ENCODE measurements at regions not wholly inside any gene's neighbourhood (a gene's known extent, or its start where the extent isn't known, plus 50 kb on each side); places are given as distances from the start of the nearest gene placed in this dataset.

GRCh38 chr17:73785496-73785895 lies 141.3 kb upstream of the SDK2 start:
- DNase-seq (ENCODE audit: low spot score), result no peak

- DNase-seq (ENCODE audit: low spot score), result no peak
These were observed 141.9 kb upstream of the SDK2 start for GRCh38 chr17:73785958-73786743.

GRCh38 chr17:73787076-73788059 lies 143.1 kb upstream of the SDK2 start:
- DNase-seq (ENCODE audit: low spot score), result no peak

- DNase-seq (ENCODE audit: low spot score), result no peak
These were observed 143.9 kb upstream of the SDK2 start for GRCh38 chr17:73788111-73788510.

- DNase-seq (ENCODE audit: low spot score), result no peak
These were observed 146.9 kb upstream of the SDK2 start for GRCh38 chr17:73791121-73791520.

- DNase-seq (ENCODE audit: low spot score), result no peak
These were observed 147.4 kb upstream of the SDK2 start for GRCh38 chr17:73791631-73792030.

- no peak for DNase-seq (ENCODE audit: low spot score)
These were observed 148.7 kb upstream of the SDK2 start for GRCh38 chr17:73792994-73793393.

GRCh38 chr17:73794336-73794735 lies 150.1 kb upstream of the SDK2 start:
- DNase-seq (ENCODE audit: low spot score), result no peak

- peak; percentile 43 for DNase-seq (ENCODE audit: low spot score)
These were observed 151.5 kb upstream of the SDK2 start for GRCh38 chr17:73795730-73796129.

- DNase-seq (ENCODE audit: low spot score), result no peak
These were observed 153.4 kb upstream of the SDK2 start for GRCh38 chr17:73797594-73798110.

GRCh38 chr17:73798111-73798748 lies 154.0 kb upstream of the SDK2 start:
- peak; percentile 64 for DNase-seq (ENCODE audit: low spot score)

GRCh38 chr17:73799096-73799495 lies 154.9 kb upstream of the SDK2 start:
- no peak for DNase-seq (ENCODE audit: low spot score)

GRCh38 chr17:73799781-73800627 lies 155.8 kb upstream of the SDK2 start:
- no peak for DNase-seq (ENCODE audit: low spot score)

- DNase-seq (ENCODE audit: low spot score), result no peak
These were observed 156.6 kb upstream of the SDK2 start for GRCh38 chr17:73800893-73801292.

GRCh38 chr17:73801455-73802100 lies 157.3 kb upstream of the SDK2 start:
- no peak for DNase-seq (ENCODE audit: low spot score)

- no peak for DNase-seq (ENCODE audit: low spot score)
These were observed 158.1 kb upstream of the SDK2 start for GRCh38 chr17:73802314-73802713.

- DNase-seq (ENCODE audit: low spot score), result no peak
These were observed 158.6 kb upstream of the SDK2 start for GRCh38 chr17:73802871-73803270.

- no peak for DNase-seq (ENCODE audit: low spot score)
These were observed 159.8 kb upstream of the SDK2 start for GRCh38 chr17:73803964-73804435.

GRCh38 chr17:73806768-73807167 lies 162.5 kb upstream of the SDK2 start:
- no peak for DNase-seq (ENCODE audit: low spot score)

- no peak for DNase-seq (ENCODE audit: low spot score)
These were observed 169.0 kb upstream of the SDK2 start for GRCh38 chr17:73813201-73813600.

- DNase-seq (ENCODE audit: low spot score), result no peak
These were observed 169.8 kb upstream of the SDK2 start for GRCh38 chr17:73814075-73814474.

Data from HuH-7.5 (cell line).